ENCODE measurements at regions not wholly inside any gene's neighbourhood (a gene's known extent, or its start where the extent isn't known, plus 50 kb on each side); places are given as distances from the start of the nearest gene placed in this dataset.

DNA sequence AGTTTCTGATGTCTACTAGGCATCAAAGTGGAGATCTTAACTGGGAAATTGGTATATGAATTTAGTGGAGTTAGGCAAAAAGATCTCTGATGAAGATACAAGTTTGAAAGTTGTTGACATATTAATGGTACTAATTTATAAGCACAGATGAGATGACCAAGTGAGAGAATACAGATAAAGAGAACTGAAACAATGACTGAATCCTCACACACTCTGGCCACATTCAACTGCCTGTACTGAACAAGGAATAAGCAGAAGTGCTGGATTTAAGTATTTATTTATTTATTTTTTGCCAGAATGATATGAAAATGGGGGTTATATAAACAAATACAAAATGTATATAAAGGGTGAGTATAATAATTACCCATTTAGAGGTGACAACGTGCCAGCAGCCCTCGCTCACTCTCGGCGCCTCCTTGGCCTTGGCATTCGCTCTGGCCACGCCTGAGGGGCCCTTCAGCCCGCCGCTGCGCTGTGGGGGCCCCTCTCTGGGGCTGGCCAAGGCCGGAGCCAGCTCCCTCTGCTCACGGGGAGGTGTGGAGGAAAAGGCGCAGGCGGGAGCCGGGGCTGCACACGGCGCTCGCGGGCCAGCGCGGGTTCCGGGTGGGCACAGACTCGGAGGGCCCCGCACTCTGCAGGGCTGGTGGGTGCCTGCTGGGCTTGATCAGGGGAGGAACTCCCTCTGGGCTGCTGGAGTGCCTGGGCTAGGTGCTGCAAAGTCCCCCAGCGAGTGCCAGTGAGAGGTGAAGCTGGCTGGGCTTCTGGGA is 1363.9 kb upstream of the CRIM1 start:
- no peak for DNase-seq
- peaks cover 17% of the 10 kb centered on the region for H3K9me3 Mint-ChIP-seq (ENCODE audit: insufficient read depth)
- ATAC-seq, result no peak
- CTCF ChIA-PET, result no interaction called here
- no peak overlapping the region for H3K4me3 Mint-ChIP-seq
- H3K36me3 Mint-ChIP-seq (ENCODE audit: low read depth), result no peaks in the 10 kb centered on the region
- no peaks in the 10 kb centered on the region for H3K27me3 Mint-ChIP-seq (ENCODE audit: low read depth)
- H3K4me1 Mint-ChIP-seq (ENCODE audit: low read depth), result no peaks in the 10 kb centered on the region
- no peak overlapping the region for H3K27ac Mint-ChIP-seq
- POLR2A ChIA-PET, result no interaction called here

DNA sequence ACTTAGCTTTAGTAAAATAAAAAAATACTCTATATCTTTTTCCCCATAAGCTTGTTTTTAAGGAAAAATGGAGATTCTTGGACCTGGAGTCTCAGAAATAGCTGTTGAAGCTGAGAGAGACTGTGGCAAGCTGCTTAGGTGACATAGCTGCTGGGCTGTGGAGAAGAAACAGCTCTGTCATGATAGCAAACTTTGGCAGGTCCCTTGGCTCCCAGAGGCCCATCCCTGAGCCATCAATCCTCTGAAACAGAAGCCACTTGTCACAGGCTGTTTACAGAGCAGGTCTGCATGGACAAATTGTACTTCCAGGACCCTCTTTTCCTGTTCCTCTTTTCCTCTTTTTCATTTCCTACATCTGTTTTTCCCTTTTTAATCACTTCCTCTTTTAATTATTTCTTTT is 1370.1 kb upstream of the CRIM1 start:
- H3K27me3 Mint-ChIP-seq (ENCODE audit: low read depth), result no peaks in the 10 kb centered on the region
- no peak for ATAC-seq
- no peak for DNase-seq
- ChIA-PET CTCF (no interaction called here), POLR2A (no interaction called here)
- H3K4me1 Mint-ChIP-seq (ENCODE audit: low read depth), result no peaks in the 10 kb centered on the region
- H3K4me3 Mint-ChIP-seq, result no peak overlapping the region
- no peak overlapping the region for H3K27ac Mint-ChIP-seq
- peaks cover 16% of the 10 kb centered on the region for H3K9me3 Mint-ChIP-seq (ENCODE audit: insufficient read depth)
- no peaks in the 10 kb centered on the region for H3K36me3 Mint-ChIP-seq (ENCODE audit: low read depth)

DNA sequence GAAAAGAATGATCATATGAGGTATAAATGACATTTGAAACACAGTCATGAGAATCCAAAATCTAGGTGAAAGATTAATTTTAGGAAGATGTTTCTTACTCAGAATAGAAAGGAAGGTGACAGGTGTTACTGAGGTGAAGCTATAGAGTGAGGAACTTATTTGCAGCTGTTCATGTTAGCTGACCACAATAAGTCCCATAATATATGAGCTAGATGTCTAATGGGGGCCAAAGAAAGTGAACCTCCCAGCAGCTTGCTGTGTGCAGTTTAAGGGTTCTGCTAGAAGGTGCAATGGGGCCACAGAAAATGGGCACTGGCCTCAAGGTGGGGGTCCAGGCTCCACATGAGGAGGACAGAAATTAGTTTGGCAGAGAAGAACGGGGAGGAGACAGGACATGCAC is 1374.9 kb upstream of the CRIM1 start:
- Mint-ChIP-seq H3K36me3 (ENCODE audit: low read depth) (no peaks in the 10 kb centered on the region), H3K4me1 (ENCODE audit: low read depth) (no peaks in the 10 kb centered on the region), H3K27me3 (ENCODE audit: low read depth) (no peaks in the 10 kb centered on the region), H3K4me3 (no peak overlapping the region), H3K27ac (no peak overlapping the region), H3K9me3 (ENCODE audit: insufficient read depth) (peaks cover 8% of the 10 kb centered on the region)
- ATAC-seq, result no peak
- POLR2A ChIA-PET, result no interaction called here
- DNase-seq, result no peak
- CTCF ChIA-PET, result no interaction called here

DNA sequence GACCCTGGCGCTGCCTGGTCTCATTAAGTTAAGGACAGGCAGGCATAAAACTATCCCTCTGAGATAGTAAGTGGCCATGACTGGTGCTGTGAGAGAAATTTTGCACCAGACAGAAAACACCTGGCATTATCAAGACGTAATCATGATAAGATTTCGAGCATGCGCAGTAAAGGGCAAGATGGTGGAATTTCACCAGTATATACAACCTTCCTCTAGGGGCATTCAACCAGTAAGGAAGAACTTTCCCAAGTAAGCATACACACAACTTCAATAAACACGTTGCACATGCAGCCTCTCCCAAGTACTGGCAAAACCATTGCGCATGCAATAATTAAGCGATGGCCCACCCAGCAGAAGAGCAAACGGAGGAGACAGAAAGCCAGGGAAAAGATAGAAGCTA is 1376.4 kb upstream of the CRIM1 start:
- peaks cover 8% of the 10 kb centered on the region for H3K9me3 Mint-ChIP-seq (ENCODE audit: insufficient read depth)
- no peak for ATAC-seq
- no peaks in the 10 kb centered on the region for H3K4me1 Mint-ChIP-seq (ENCODE audit: low read depth)
- H3K36me3 Mint-ChIP-seq (ENCODE audit: low read depth), result no peaks in the 10 kb centered on the region
- H3K27me3 Mint-ChIP-seq (ENCODE audit: low read depth), result no peaks in the 10 kb centered on the region
- POLR2A ChIA-PET, result no interaction called here
- DNase-seq, result no peak
- no peak overlapping the region for H3K27ac Mint-ChIP-seq
- CTCF ChIA-PET, result no interaction called here
- no peak overlapping the region for H3K4me3 Mint-ChIP-seq

DNA sequence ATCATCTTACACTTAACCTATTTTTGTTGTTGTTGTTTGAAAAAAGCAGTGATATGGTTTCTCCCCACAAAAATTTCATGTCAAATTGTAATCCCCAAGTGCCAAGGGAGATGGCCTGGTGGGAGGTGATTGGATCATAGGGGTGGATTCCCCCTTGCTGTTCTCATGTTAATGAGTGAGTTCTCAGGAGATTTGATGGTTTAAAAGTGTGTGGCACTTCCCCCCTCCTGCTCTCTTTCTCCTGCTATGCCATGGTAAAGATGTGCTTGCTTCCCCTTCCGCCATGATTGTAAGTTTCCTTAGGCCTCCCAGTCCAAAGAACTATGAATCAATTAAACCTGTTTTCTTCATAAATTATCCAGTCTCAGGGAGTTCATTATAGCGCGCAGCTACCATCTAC is 1362.7 kb upstream of the FAM98A start:
- ChIA-PET POLR2A (no interaction called here), CTCF (no interaction called here)
- H3K36me3 Mint-ChIP-seq (ENCODE audit: low read depth), result no peaks in the 10 kb centered on the region
- no peaks in the 10 kb centered on the region for H3K4me1 Mint-ChIP-seq (ENCODE audit: low read depth)
- H3K4me3 Mint-ChIP-seq, result no peak overlapping the region
- no peaks in the 10 kb centered on the region for H3K27me3 Mint-ChIP-seq (ENCODE audit: low read depth)
- DNase-seq, result no peak
- no peak for ATAC-seq
- H3K27ac Mint-ChIP-seq, result no peak overlapping the region
- peaks cover 14% of the 10 kb centered on the region for H3K9me3 Mint-ChIP-seq (ENCODE audit: insufficient read depth)

DNA sequence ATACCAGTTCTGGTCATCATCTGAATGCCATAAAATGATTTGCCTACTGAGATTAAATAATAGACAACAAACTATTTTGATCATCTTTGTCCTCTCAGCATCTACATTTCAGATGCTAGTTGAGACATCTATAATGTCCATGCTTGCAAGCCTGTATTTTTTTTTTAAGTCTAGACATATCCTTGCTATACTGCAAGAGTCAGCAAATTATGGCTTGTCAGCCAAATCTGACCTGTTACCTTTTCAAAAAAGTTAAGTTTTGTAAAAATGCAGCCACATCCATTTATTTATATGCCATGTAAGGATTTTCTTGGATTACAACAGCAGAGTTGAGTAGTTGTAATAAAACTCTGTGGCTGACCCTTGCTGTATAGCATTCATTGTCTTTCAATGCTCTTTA is 1355.7 kb upstream of the FAM98A start:
- no peak overlapping the region for H3K27ac Mint-ChIP-seq
- POLR2A ChIA-PET, result no interaction called here
- H3K9me3 Mint-ChIP-seq (ENCODE audit: insufficient read depth), result peaks cover 7% of the 10 kb centered on the region
- ATAC-seq (no peak), DNase-seq (no peak)
- H3K4me3 Mint-ChIP-seq, result no peak overlapping the region
- H3K27me3 Mint-ChIP-seq (ENCODE audit: low read depth), result no peaks in the 10 kb centered on the region
- no peaks in the 10 kb centered on the region for H3K36me3 Mint-ChIP-seq (ENCODE audit: low read depth)
- CTCF ChIA-PET, result no interaction called here
- no peaks in the 10 kb centered on the region for H3K4me1 Mint-ChIP-seq (ENCODE audit: low read depth)

DNA sequence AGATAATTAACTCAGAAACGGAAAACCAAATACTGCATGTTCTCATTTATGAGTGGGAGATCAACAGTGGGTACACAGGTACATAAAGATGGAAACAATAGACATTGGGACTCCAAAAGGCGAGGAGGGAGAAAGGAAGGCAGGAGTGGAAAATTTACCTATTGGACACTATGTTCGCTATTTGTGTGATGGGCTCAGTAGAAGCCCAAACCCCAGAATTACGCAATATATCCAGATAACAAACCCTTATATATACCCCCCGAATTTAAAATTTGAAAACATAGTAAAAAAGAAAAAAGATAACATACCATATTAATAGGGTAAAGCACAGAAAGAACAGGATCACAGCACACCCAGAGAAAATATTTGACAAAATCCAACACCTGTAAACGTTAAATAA is 1351.7 kb upstream of the FAM98A start:
- Mint-ChIP-seq H3K27ac (no peak overlapping the region), H3K4me3 (no peak overlapping the region), H3K27me3 (ENCODE audit: low read depth) (no peaks in the 10 kb centered on the region), H3K4me1 (ENCODE audit: low read depth) (no peaks in the 10 kb centered on the region), H3K36me3 (ENCODE audit: low read depth) (no peaks in the 10 kb centered on the region), H3K9me3 (ENCODE audit: insufficient read depth) (peaks cover 15% of the 10 kb centered on the region)
- ChIA-PET CTCF (no interaction called here), POLR2A (no interaction called here)
- DNase-seq (no peak), ATAC-seq (no peak)

DNA sequence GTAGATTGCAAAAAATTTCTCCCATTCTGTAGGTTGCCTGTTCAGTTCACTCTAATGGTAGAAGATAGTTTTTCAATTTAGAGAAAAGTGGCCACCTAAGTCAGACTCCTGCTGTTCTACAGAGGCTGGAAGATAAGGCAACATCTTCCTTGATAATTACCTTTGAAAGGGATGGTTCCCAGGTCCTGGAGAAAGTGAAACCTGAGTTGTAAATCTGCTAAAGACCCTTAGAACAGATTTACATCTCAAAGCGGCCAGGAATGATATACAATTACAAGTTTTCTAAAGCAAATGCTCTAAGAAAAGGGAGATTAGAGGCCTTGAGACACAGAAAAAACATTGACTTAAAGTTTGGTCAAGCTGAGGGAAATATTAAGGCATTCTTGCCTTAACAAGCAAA is 1350.2 kb upstream of the FAM98A start:
- Mint-ChIP-seq H3K27me3 (ENCODE audit: low read depth) (no peaks in the 10 kb centered on the region), H3K36me3 (ENCODE audit: low read depth) (no peaks in the 10 kb centered on the region), H3K27ac (no peak overlapping the region), H3K4me3 (no peak overlapping the region), H3K4me1 (ENCODE audit: low read depth) (no peaks in the 10 kb centered on the region), H3K9me3 (ENCODE audit: insufficient read depth) (peaks cover 15% of the 10 kb centered on the region)
- ATAC-seq (no peak), DNase-seq (no peak)
- CTCF ChIA-PET, result no interaction called here
- POLR2A ChIA-PET, result no interaction called here

DNA sequence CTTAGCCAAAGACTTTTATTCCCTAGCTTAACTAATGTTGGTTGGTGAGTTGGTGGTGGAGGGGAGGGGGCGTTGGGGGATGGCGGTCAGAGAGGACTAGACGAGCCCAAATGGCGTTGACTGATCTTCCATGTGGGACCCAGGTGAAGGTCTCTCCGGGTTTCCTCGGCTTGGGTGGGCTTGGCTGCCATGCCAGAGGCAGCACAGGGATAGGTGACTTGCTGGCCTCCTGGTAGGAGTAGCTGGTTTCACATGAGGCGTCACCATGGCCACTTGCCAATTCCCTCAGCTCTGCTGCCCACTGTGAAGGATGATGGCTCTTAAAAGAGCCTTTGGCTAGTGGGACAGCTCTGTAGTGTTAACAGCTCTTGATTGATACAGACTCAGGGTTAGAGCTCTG is 1337.0 kb upstream of the FAM98A start:
- POLR2A ChIA-PET, result no interaction called here
- Mint-ChIP-seq H3K4me3 (no peak overlapping the region), H3K9me3 (ENCODE audit: insufficient read depth) (peaks cover 10% of the 10 kb centered on the region), H3K27ac (no peak overlapping the region), H3K4me1 (ENCODE audit: low read depth) (no peaks in the 10 kb centered on the region), H3K27me3 (ENCODE audit: low read depth) (no peaks in the 10 kb centered on the region), H3K36me3 (ENCODE audit: low read depth) (no peaks in the 10 kb centered on the region)
- ATAC-seq (no peak), DNase-seq (no peak)
- CTCF ChIA-PET, result no interaction called here

DNA sequence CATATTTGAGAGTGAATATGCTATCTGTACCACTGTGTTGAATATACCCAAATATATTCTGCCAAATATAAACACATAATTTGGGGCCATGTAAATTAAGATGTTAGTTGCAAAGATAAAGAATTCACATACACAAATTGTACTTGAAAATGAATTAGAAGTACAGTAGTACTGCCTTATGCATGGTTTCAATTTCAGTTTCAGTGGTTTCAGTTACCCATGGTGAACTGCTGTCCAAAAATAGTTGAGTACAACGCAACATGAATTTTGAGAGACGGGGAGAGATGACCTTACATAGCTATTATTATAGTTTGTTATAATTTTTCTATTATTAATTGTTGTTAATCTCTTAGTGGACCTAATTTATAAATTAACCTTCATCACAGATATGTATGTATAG is 1313.0 kb upstream of the FAM98A start:
- H3K27me3 Mint-ChIP-seq (ENCODE audit: low read depth), result no peaks in the 10 kb centered on the region
- H3K9me3 Mint-ChIP-seq (ENCODE audit: insufficient read depth), result peaks cover 2% of the 10 kb centered on the region
- ChIA-PET CTCF (no interaction called here), POLR2A (no interaction called here)
- no peaks in the 10 kb centered on the region for H3K36me3 Mint-ChIP-seq (ENCODE audit: low read depth)
- H3K27ac Mint-ChIP-seq, result no peak overlapping the region
- DNase-seq, result no peak
- H3K4me3 Mint-ChIP-seq, result no peak overlapping the region
- no peaks in the 10 kb centered on the region for H3K4me1 Mint-ChIP-seq (ENCODE audit: low read depth)
- ATAC-seq, result no peak

DNA sequence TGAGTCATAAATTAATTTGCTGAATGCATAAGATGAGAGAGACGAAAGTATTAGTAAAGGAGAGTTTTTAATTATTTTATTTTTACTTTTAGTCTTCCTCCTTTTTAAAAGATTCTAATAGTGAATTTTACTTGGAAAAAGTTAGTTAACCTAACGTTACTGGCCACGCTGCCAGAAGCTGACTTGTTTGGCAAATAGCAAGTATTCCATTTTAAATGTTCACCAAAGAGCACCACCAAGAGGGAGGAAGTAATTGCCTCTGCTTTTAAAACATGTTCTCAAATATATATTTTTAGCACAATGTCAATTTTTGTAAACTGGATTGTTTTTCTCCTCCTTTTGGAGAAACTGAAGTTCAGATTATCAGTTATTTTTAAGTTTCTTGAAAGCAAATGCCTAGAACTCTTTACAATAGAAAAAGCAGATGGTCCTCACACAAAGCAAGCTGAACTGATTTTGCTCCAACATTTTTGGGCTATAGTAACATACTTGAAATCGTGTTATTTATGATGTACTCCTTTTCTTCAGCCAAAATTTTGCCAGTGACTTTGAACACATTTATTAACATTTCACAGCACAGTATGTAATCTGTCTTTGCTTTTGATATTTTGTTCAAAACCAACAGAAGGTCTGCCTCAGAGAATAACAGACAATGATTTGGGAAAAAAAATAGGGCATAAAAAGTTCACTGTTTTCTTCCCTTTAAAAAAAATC is 1311.0 kb upstream of the FAM98A start:
- ChIA-PET POLR2A (no interaction called here), CTCF (no interaction called here)
- Mint-ChIP-seq H3K27me3 (ENCODE audit: low read depth) (no peaks in the 10 kb centered on the region), H3K9me3 (ENCODE audit: insufficient read depth) (peaks cover 6% of the 10 kb centered on the region), H3K36me3 (ENCODE audit: low read depth) (no peaks in the 10 kb centered on the region), H3K4me3 (no peak overlapping the region), H3K4me1 (ENCODE audit: low read depth) (no peaks in the 10 kb centered on the region), H3K27ac (no peak overlapping the region)
- no peak for ATAC-seq
- DNase-seq, result no peak

DNA sequence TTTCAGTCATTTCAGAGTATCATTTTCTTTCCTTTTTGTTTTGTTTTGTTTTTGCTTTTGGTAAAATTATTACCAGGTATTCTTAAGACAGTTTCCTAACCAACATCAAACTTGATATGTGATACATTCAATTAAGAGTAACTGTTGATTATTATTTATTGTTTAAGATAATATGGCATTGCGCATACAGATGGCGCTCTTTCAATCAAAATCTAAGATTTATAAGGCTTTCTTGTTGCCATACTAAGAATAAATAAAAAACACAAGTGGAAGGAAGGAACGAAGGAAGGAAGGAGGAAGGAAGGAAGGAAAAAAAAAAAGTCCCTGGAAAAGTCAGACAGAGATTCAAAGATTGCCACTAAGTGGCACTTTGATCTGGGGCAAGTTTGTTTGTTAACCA is 1308.7 kb upstream of the FAM98A start:
- H3K27me3 Mint-ChIP-seq (ENCODE audit: low read depth), result no peaks in the 10 kb centered on the region
- peaks cover 6% of the 10 kb centered on the region for H3K9me3 Mint-ChIP-seq (ENCODE audit: insufficient read depth)
- POLR2A ChIA-PET, result no interaction called here
- no peak for DNase-seq
- no peak overlapping the region for H3K27ac Mint-ChIP-seq
- H3K4me3 Mint-ChIP-seq, result no peak overlapping the region
- CTCF ChIA-PET, result no interaction called here
- no peak for ATAC-seq
- no peaks in the 10 kb centered on the region for H3K4me1 Mint-ChIP-seq (ENCODE audit: low read depth)
- no peaks in the 10 kb centered on the region for H3K36me3 Mint-ChIP-seq (ENCODE audit: low read depth)

DNA sequence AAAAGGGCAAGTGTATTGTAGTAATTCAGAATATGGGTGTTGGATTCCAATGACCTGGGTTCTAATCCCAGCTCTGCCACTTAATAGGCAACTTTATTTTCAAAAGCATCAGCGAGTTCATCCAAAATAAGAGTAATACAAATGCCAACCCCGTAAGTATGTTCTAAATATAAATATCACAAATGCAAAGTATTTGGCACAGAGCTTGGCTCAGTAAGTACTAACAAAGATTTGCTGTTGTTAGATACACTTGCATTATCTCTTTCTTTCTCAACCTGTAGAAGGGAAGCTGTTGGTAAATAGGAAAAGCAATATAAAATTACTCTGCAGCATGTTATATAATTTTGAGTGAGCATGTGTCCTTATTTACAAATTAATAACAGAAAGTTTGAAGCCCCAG is 1302.6 kb upstream of the FAM98A start:
- Mint-ChIP-seq H3K36me3 (ENCODE audit: low read depth) (no peaks in the 10 kb centered on the region), H3K4me1 (ENCODE audit: low read depth) (no peaks in the 10 kb centered on the region), H3K27ac (no peak overlapping the region), H3K27me3 (ENCODE audit: low read depth) (no peaks in the 10 kb centered on the region), H3K9me3 (ENCODE audit: insufficient read depth) (peaks cover under 1% of the 10 kb centered on the region), H3K4me3 (no peak overlapping the region)
- ChIA-PET CTCF (no interaction called here), POLR2A (no interaction called here)
- ATAC-seq (no peak), DNase-seq (no peak)

Measured in activated CD8-positive, alpha-beta T cell treated with anti-CD3 and anti-CD28 coated beads, Interleukin-2, amount 10 ng/mL, durations not matched to agents 7 days and 5 days (primary cell).